Endodermal cell (in vitro differentiated cells): ENCODE measurements at regions not wholly inside any gene's neighbourhood (a gene's known extent, or its start where the extent isn't known, plus 50 kb on each side); places are given as distances from the start of the nearest gene placed in this dataset.

Experiments
- DNase-seq: peaks from one replicate; pipeline ENCODE4 v3.0.0-alpha.2; 2017
- H3K27ac ChIP-seq: 2 replicates; pipeline ENCODE4 v1.5.1; 2013; ENCODE audit warnings: mild to moderate bottlenecking, low read depth, low read length, moderate library complexity
- H3K27me3 ChIP-seq: 2 replicates; pipeline ENCODE4 v1.6.1; 2013; ENCODE audit warnings: mild to moderate bottlenecking, low read length, moderate library complexity; ENCODE audit not compliant: insufficient read depth, control insufficient read depth, poor library complexity, severe bottlenecking
- H3K36me3 ChIP-seq: 2 replicates; pipeline ENCODE4 v1.7.0; 2013; ENCODE audit warnings: mild to moderate bottlenecking, low read length, moderate library complexity; ENCODE audit not compliant: control insufficient read depth, insufficient read depth
- H3K4me1 ChIP-seq: one replicate; pipeline ENCODE4 v1.7.0; 2013; ENCODE audit warnings: low read length; ENCODE audit not compliant: control insufficient read depth, insufficient read depth
- H3K4me3 ChIP-seq: 2 replicates; pipeline ENCODE4 v1.5.1; 2013; ENCODE audit warnings: mild to moderate bottlenecking, low read length, moderate library complexity
- H3K9ac ChIP-seq: 2 replicates; pipeline ENCODE4 v1.6.1; 2013; ENCODE audit warnings: mild to moderate bottlenecking, low read length, moderate library complexity; ENCODE audit not compliant: poor library complexity, severe bottlenecking; ENCODE audit errors: extremely low read depth
- H3K9me3 ChIP-seq: 2 replicates; pipeline ENCODE4 v1.6.1; 2013; ENCODE audit warnings: mild to moderate bottlenecking, low read length, moderate library complexity; ENCODE audit not compliant: control insufficient read depth
- H3K27ac Mint-ChIP-seq: 2 replicates; pipeline ENCODE4 v1.8.0; 2020; ENCODE audit warnings: mixed read lengths
- H3K27me3 Mint-ChIP-seq: 2 replicates; pipeline ENCODE4 v1.8.0; 2021; ENCODE audit warnings: mild to moderate bottlenecking, mixed read lengths; ENCODE audit not compliant: insufficient read depth
- H3K36me3 Mint-ChIP-seq: 2 replicates; pipeline ENCODE4 v1.8.0; 2020; ENCODE audit warnings: low read depth, mixed read lengths
- H3K4me1 Mint-ChIP-seq: 2 replicates; pipeline ENCODE4 v1.8.0; 2020; ENCODE audit warnings: mixed read lengths
- H3K4me3 Mint-ChIP-seq: 2 replicates; pipeline ENCODE4 v1.8.0; 2020; ENCODE audit warnings: mild to moderate bottlenecking, moderate library complexity, mixed read lengths
- H3K9me3 Mint-ChIP-seq: 2 replicates; pipeline ENCODE4 v1.8.0; 2020; ENCODE audit warnings: mild to moderate bottlenecking, mixed read lengths
- WGBS, 2 experiments: methylation state at CpG; one replicate each; pipeline versions ENCODE4 v1.1.5 to v1.1.7; 2013; ENCODE audit warnings: missing lambda C conversion rate in 2 of 2, mixed read lengths in 1 of 2; ENCODE audit not compliant: insufficient coverage in 1 of 2, insufficient read length in 1 of 2; 5-methylcytosine and 5-hydroxymethylcytosine counted together
- TF ChIP-seq, protein P1 (sequence below): fragments of 200-600 bp; sonication (generic); conservative IDR thresholded peaks from 2 replicates; pipeline ENCODE4 v1.5.0; 2021; ENCODE audit warnings: antibody characterized with exemption, mild to moderate bottlenecking

DNA sequence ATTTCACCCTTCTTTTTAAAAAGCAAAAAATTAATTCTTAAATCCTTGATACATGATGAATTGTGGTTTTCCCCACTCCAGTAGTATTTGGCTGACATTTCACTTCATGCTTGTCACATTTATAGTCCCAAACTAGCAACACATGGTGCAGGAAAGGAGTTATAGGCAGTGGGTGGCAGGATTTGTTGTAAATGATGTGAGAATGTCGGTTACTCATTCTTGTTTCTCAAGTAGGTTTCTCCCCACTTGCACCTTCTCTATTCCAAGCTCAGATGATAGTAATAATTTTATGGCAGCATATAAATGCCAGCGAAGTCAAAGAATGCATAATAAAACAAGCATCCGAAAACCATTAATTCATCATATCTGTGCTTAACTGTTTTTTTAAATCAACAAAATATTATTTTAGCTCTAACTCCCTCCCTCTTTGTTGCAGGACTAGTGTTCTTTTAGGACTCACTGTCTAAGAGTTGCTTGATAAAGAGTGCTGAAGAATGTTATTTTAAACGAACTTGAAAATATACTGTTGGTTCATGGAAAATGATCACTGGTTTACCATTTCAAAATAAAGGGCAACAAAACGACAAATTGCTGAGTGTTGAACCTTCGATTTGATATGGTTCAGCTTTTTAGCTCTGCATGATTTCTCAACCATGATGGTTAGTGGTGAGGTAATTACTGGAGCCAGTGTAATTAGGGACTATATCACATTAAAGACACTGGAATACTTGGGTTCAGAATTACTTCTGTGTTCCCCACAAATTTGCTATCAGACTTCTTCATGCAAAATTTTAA lies 88.1 kb upstream of the ADAMTSL1 start:
- H3K27me3 ChIP-seq = no peaks in the 10 kb centered on the region
- Mint-ChIP-seq H3K4me3 (no peak overlapping the region), H3K9me3 (no peaks in the 10 kb centered on the region)

DNA sequence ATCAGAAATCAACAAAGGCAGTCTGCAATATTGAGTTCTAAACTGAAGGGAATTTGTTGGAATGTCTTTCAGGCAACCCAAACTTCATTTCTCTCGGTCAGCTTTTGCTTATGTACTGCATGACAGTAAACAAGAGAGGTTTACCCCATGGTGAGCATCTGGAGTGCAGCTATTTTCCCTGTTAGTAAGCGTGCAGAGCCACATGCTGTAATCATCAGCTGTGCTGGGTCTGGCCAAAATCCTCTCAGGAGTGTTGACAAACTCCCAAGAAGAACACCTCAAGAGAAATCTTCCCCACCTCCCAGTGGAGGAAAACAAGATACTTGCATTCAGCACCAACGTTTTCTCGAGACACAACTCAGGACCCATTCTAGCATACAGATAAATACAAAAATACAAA lies 83.6 kb upstream of the ADAMTSL1 start:
- no peak overlapping the region for H3K9ac ChIP-seq
- peaks cover 20% of the 10 kb centered on the region for H3K4me1 Mint-ChIP-seq
- DNase-seq = no peak
- no peaks in the 10 kb centered on the region for H3K27me3 ChIP-seq
- no peaks in the 10 kb centered on the region for H3K9me3 ChIP-seq
- H3K36me3 ChIP-seq = no peaks in the 10 kb centered on the region
- no peaks in the 10 kb centered on the region for H3K36me3 Mint-ChIP-seq
- no peak overlapping the region for H3K4me3 Mint-ChIP-seq
- no peak overlapping the region for H3K27ac Mint-ChIP-seq
- H3K4me3 ChIP-seq = no peak overlapping the region
- TF ChIP-seq, protein P1, sequence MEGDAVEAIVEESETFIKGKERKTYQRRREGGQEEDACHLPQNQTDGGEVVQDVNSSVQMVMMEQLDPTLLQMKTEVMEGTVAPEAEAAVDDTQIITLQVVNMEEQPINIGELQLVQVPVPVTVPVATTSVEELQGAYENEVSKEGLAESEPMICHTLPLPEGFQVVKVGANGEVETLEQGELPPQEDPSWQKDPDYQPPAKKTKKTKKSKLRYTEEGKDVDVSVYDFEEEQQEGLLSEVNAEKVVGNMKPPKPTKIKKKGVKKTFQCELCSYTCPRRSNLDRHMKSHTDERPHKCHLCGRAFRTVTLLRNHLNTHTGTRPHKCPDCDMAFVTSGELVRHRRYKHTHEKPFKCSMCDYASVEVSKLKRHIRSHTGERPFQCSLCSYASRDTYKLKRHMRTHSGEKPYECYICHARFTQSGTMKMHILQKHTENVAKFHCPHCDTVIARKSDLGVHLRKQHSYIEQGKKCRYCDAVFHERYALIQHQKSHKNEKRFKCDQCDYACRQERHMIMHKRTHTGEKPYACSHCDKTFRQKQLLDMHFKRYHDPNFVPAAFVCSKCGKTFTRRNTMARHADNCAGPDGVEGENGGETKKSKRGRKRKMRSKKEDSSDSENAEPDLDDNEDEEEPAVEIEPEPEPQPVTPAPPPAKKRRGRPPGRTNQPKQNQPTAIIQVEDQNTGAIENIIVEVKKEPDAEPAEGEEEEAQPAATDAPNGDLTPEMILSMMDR = no peak
- H3K4me1 ChIP-seq = peaks cover 14% of the 10 kb centered on the region
- no peak overlapping the region for H3K27ac ChIP-seq
- 73 to 81% methylated on average over 2 to 4 of the region's 4 CpGs for WGBS, 2 experiments
- H3K9me3 Mint-ChIP-seq = no peaks in the 10 kb centered on the region
- H3K27me3 Mint-ChIP-seq = no peaks in the 10 kb centered on the region

More for the DNA sequence above, 88.1 kb upstream of the ADAMTSL1 start:
- H3K4me1 ChIP-seq = peaks cover 6% of the 10 kb centered on the region
- no peak overlapping the region for H3K9ac ChIP-seq
- 85 to 94% methylated on average over 3 to 6 of the region's 6 CpGs for WGBS, 2 experiments
- no peak overlapping the region for H3K27ac ChIP-seq
- H3K4me3 ChIP-seq = no peak overlapping the region
- DNase-seq = no peak
- Mint-ChIP-seq H3K36me3 (no peaks in the 10 kb centered on the region), H3K4me1 (peaks cover 12% of the 10 kb centered on the region), H3K27ac (no peak overlapping the region), H3K27me3 (no peaks in the 10 kb centered on the region)
- no peaks in the 10 kb centered on the region for H3K9me3 ChIP-seq
- no peaks in the 10 kb centered on the region for H3K36me3 ChIP-seq
- TF ChIP-seq, protein P1 = no peak

DNA sequence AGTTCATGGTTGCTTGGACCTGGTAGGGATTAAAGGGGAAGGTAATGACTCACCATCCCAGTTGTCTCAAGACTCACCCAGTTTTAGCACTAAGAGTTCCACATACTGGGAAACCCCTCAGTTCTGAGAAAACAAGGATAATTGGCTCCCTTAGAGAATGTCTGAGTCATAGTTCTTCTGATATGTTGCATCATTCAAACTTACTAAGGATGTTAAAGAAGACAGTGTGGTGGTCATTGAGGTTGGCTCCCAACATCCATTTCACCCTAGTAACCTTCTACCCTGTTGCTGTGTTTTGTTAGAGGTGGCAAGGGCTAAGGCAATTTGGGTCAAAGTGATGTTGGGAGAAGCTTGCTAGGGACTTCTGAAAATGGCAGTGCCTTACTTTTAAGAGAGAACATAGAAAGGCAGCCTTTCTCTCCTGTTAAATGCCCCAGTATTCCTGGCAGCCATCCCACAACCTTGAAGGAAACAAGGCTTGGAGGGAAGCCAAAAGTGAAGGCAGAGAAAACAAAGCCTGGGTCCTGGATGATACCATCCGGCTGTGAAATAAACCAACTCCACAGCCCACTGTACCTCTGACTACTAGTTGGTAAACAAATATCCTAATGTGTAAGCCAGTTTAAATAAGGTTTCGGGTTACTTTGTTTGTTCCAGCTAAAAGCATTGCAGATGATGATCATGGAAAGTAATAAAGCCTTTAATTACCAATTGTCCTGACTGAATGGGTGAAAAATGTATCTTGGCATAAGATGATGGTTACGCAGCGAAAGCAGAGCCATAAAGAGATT lies 80.4 kb upstream of the ADAMTSL1 start:
- Histone ChIP-seq H3K4me3 (no peak overlapping the region), H3K36me3 (no peaks in the 10 kb centered on the region), H3K9ac (no peak overlapping the region), H3K4me1 (peaks cover 14% of the 10 kb centered on the region), H3K27me3 (no peaks in the 10 kb centered on the region), H3K27ac (no peak overlapping the region), H3K9me3 (no peaks in the 10 kb centered on the region)
- no peak overlapping the region for H3K4me3 Mint-ChIP-seq
- TF ChIP-seq, protein P1 = no peak
- 89 to 100% methylated on average over 2 to 4 of the region's 4 CpGs for WGBS, 2 experiments
- no peaks in the 10 kb centered on the region for H3K9me3 Mint-ChIP-seq
- peak overlapping the region; percentile 74 for H3K27ac Mint-ChIP-seq
- H3K36me3 Mint-ChIP-seq = no peaks in the 10 kb centered on the region
- H3K27me3 Mint-ChIP-seq = no peaks in the 10 kb centered on the region
- DNase-seq = no peak
- H3K4me1 Mint-ChIP-seq = peaks cover 20% of the 10 kb centered on the region
